T-cell (primary cell): ENCODE measurements at regions not wholly inside any gene's neighbourhood (a gene's known extent, or its start where the extent isn't known, plus 50 kb on each side); places are given as distances from the start of the nearest gene placed in this dataset.
"Not testable (repeated sequence)": the region's sequence is repeated elsewhere in the genome, so short reads cannot be mapped to it uniquely, and the experiment has no call there.

Experiments
- ATAC-seq, 4 experiments: fragments of 200-7000 bp in 3 of 4; fragments of 150-1000 bp in 1 of 4; cut with Tn5 transposase; replicated peaks in 1 of 4; 1 replicate in 3 of 4; 2 replicates in 1 of 4; pipeline ENCODE4 v1.10.0; 2021; ENCODE audit warnings: moderate library complexity in 3 of 4, mild to moderate bottlenecking in 2 of 4, moderate number of reproducible peaks in 1 of 4
- CTCF ChIA-PET, 2 donors: fragments of 300-600 bp; sonication (Branson Sonifier 250); formaldehyde crosslinking; loops; one replicate each; lab custom pipeline; 2022; ENCODE audit warnings: antibody characterized with exemption in 2 of 2; lab: Charles Lee
- POLR2A ChIA-PET, 2 donors: fragments of 300-600 bp; sonication (Branson Sonifier 250); formaldehyde crosslinking; loops; one replicate each; lab custom pipeline; 2022; ENCODE audit warnings: antibody characterized with exemption in 2 of 2; lab: Charles Lee
- DNase-seq, 35 experiments: peaks; one replicate each; pipeline versions ENCODE4 v3.0.0 to v3.0.0-alpha.2; 2013 to 2023
- H3K27ac ChIP-seq: one replicate; pipeline ENCODE4 v1.5.1; 2013; ENCODE audit warnings: low read length
- H3K27me3 ChIP-seq, 2 experiments: replicated peaks in 1 of 2; 1 replicate in 1 of 2; 2 replicates in 1 of 2; pipeline versions ENCODE4 v1.6.1 to v1.7.0; 2013; ENCODE audit warnings: low read length in 1 of 2, mixed read lengths in 1 of 2; ENCODE audit not compliant: control insufficient read depth in 2 of 2, insufficient read depth in 2 of 2; ENCODE audit errors: extremely low read depth in 1 of 2
- H3K36me3 ChIP-seq, 2 donors: 1 replicate in 1 of 2; 2 replicates in 1 of 2; pipeline versions ENCODE4 v1.6.1 to v1.7.0; 2013; ENCODE audit warnings: low read length in 1 of 2; ENCODE audit not compliant: control insufficient read depth in 2 of 2, insufficient read depth in 1 of 2; ENCODE audit errors: extremely low read depth in 1 of 2
- H3K4me1 ChIP-seq, 2 experiments: 1 replicate in 1 of 2; 2 replicates in 1 of 2; pipeline versions ENCODE4 v1.6.1 to v1.7.0; 2013; ENCODE audit warnings: low read length in 2 of 2, mixed read lengths in 1 of 2; ENCODE audit not compliant: insufficient read depth in 2 of 2, control insufficient read depth in 1 of 2; ENCODE audit errors: extremely low read depth in 1 of 2
- H3K4me3 ChIP-seq, 2 donors: 1 replicate in 1 of 2; 2 replicates in 1 of 2; pipeline versions ENCODE4 v1.5.1 to v1.7.0; 2013; ENCODE audit warnings: mild to moderate bottlenecking in 2 of 2, low read length in 1 of 2, moderate library complexity in 1 of 2; ENCODE audit not compliant: control insufficient read depth in 1 of 2; ENCODE audit errors: extremely low read depth in 1 of 2
- H3K9me3 ChIP-seq: 2 replicates; pipeline ENCODE4 v1.7.0; 2013
- H3K27ac Mint-ChIP-seq, 2 donors: one replicate each; pipeline ENCODE4 v1.8.0; 2020 to 2021; ENCODE audit warnings: mild to moderate bottlenecking in 2 of 2, mixed read lengths in 2 of 2
- H3K27me3 Mint-ChIP-seq, 2 donors: one replicate each; pipeline ENCODE4 v1.8.0; 2021 to 2022; ENCODE audit warnings: mixed read lengths in 2 of 2
- H3K36me3 Mint-ChIP-seq: one replicate; pipeline ENCODE4 v1.8.0; 2021; ENCODE audit warnings: mixed read lengths
- H3K4me1 Mint-ChIP-seq, 3 donors: one replicate each; pipeline ENCODE4 v1.8.0; 2020 to 2022; ENCODE audit warnings: mixed read lengths in 3 of 3, mild to moderate bottlenecking in 1 of 3
- H3K4me3 Mint-ChIP-seq, 3 donors: one replicate each; pipeline ENCODE4 v1.8.0; 2020 to 2022; ENCODE audit warnings: mild to moderate bottlenecking in 3 of 3, mixed read lengths in 3 of 3, moderate library complexity in 3 of 3
- H3K9me3 Mint-ChIP-seq, 3 donors: one replicate each; pipeline ENCODE4 v1.8.0; 2020 to 2022; ENCODE audit warnings: mixed read lengths in 3 of 3
- WGBS: methylation state at CpG from one replicate; pipeline ENCODE4 v1.1.5; 2013; ENCODE audit warnings: missing lambda C conversion rate; ENCODE audit not compliant: insufficient coverage; 5-methylcytosine and 5-hydroxymethylcytosine counted together

GRCh38 chr2:150060341-150060740, 427.1 kb downstream of the RND3 start:
- no peak for ATAC-seq
- H3K27me3 Mint-ChIP-seq: no peaks in the 10 kb centered on the region
- H3K9me3 Mint-ChIP-seq: peaks cover 0 to 2% (median 0%) of the 10 kb centered on the region in 3 donors
- Histone ChIP-seq H3K27me3 (no peaks in the 10 kb centered on the region), H3K9me3 (no peaks in the 10 kb centered on the region), H3K27ac (no peak overlapping the region), H3K4me1 (no peaks in the 10 kb centered on the region), H3K36me3 (no peaks in the 10 kb centered on the region), H3K4me3 (no peak overlapping the region)
- DNase-seq: no peak
- CTCF ChIA-PET: no interaction called here
- no peaks in the 10 kb centered on the region for H3K4me1 Mint-ChIP-seq
- no peak overlapping the region for H3K4me3 Mint-ChIP-seq
- 43% methylated on average over 1 of the region's 1 CpG for WGBS
- no peaks in the 10 kb centered on the region for H3K36me3 Mint-ChIP-seq
- POLR2A ChIA-PET: no interaction called here
- no peak overlapping the region for H3K27ac Mint-ChIP-seq

DNA sequence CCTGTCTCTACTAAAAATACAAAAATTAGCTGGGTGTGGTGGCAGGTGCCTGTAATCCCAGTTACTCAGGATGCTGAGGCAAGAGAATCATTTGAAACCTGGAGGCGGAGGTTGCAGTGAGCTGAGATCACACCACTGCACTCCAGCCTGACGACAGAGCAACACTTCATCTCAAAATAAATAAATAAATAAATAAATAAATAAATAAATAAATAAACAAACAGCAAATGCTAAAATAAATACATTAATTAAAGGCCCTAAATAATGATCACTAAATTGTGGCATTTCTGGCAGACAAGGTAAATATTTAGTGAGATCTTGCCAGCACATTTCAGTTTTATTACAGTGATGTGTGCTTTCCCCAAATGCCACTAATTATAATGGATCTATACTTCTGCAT, 427.8 kb downstream of the RND3 start:
- H3K4me3 Mint-ChIP-seq, ATAC-seq: not testable (repeated sequence)

DNA sequence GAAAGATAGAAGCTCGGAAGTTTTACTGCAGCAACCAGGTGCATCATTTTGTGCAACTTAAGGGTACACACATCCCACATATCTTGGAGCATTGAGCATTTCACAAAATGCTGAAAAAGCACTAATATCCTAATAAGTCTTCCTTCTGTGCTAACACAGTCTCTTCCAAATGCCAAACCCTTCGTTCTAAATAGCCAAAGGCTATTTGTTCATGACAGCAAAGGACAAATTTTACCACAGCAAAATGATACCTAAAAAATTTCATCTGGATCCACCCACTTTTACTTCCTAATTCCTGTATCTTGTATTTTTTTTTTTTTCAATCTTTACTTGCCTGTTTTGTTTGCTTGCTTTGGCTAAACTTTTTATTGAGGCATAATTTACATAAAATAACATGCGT, 435.0 kb downstream of the RND3 start:
- CTCF ChIA-PET: no interaction called here
- POLR2A ChIA-PET: no interaction called here
- H3K27ac ChIP-seq: no peak overlapping the region
- no peak overlapping the region for H3K4me3 ChIP-seq
- WGBS: no CpG with 5 or more reads among the region's 3 CpGs
- Mint-ChIP-seq H3K27ac (no peak overlapping the region), H3K4me1 (no peaks in the 10 kb centered on the region), H3K36me3 (no peaks in the 10 kb centered on the region), H3K9me3 (peaks cover 3 to 17% (median 4%) of the 10 kb centered on the region in 3 donors), H3K27me3 (no peaks in the 10 kb centered on the region), H3K4me3 (no peak overlapping the region)
- H3K27me3 ChIP-seq: no peaks in the 10 kb centered on the region
- H3K36me3 ChIP-seq: no peaks in the 10 kb centered on the region
- no peaks in the 10 kb centered on the region for H3K9me3 ChIP-seq
- no peak for DNase-seq
- ATAC-seq: no peak
- H3K4me1 ChIP-seq: no peaks in the 10 kb centered on the region

More for the DNA sequence above, 427.8 kb downstream of the RND3 start:
- CTCF ChIA-PET, H3K4me1 ChIP-seq, H3K27me3 ChIP-seq, H3K27me3 Mint-ChIP-seq, H3K9me3 ChIP-seq, H3K4me1 Mint-ChIP-seq, H3K36me3 ChIP-seq, H3K27ac ChIP-seq, H3K36me3 Mint-ChIP-seq, H3K9me3 Mint-ChIP-seq, H3K27ac Mint-ChIP-seq, H3K4me3 ChIP-seq, POLR2A ChIA-PET, DNase-seq: not testable (repeated sequence)
- no CpG with 5 or more reads among the region's 2 CpGs for WGBS

- CTCF ChIA-PET: no interaction called here
- H3K36me3 ChIP-seq: no peaks in the 10 kb centered on the region
- no peak for ATAC-seq
- no peak overlapping the region for H3K4me3 Mint-ChIP-seq
- H3K4me1 Mint-ChIP-seq: no peaks in the 10 kb centered on the region
- no peak overlapping the region for H3K27ac ChIP-seq
- no peaks in the 10 kb centered on the region for H3K27me3 Mint-ChIP-seq
- no peaks in the 10 kb centered on the region for H3K36me3 Mint-ChIP-seq
- H3K4me3 ChIP-seq: no peak overlapping the region
- peaks cover 3 to 17% (median 4%) of the 10 kb centered on the region in 3 donors for H3K9me3 Mint-ChIP-seq
- H3K4me1 ChIP-seq: no peaks in the 10 kb centered on the region
- H3K9me3 ChIP-seq: no peaks in the 10 kb centered on the region
- H3K27me3 ChIP-seq: no peaks in the 10 kb centered on the region
- POLR2A ChIA-PET: no interaction called here
- DNase-seq: no peak
- no peak overlapping the region for H3K27ac Mint-ChIP-seq
These were observed 436.5 kb downstream of the RND3 start for GRCh38 chr2:150051004-150051403.

GRCh38 chr2:150050036-150050435, 437.4 kb downstream of the RND3 start:
- H3K27me3 Mint-ChIP-seq: no peaks in the 10 kb centered on the region
- CTCF ChIA-PET: no interaction called here

GRCh38 chr2:150047620-150048222, 439.7 kb downstream of the RND3 start:
- Histone ChIP-seq H3K9me3 (no peaks in the 10 kb centered on the region), H3K4me3 (no peak overlapping the region), H3K27me3 (no peaks in the 10 kb centered on the region), H3K36me3 (no peaks in the 10 kb centered on the region), H3K27ac (no peak overlapping the region), H3K4me1 (no peaks in the 10 kb centered on the region)
- Mint-ChIP-seq H3K9me3 (peaks cover 2 to 11% (median 6%) of the 10 kb centered on the region in 3 donors), H3K27ac (no peak overlapping the region), H3K27me3 (no peaks in the 10 kb centered on the region), H3K4me1 (no peaks in the 10 kb centered on the region), H3K4me3 (no peak overlapping the region), H3K36me3 (no peaks in the 10 kb centered on the region)
- WGBS: 100% methylated on average over 1 of the region's 2 CpGs
- POLR2A ChIA-PET: no interaction called here
- CTCF ChIA-PET: no interaction called here
- ATAC-seq (no peak), DNase-seq (no peak)

More at GRCh38 chr2:150050036-150050435, 437.4 kb downstream of the RND3 start:
- Mint-ChIP-seq H3K9me3 (peaks cover 0 to 17% (median 6%) of the 10 kb centered on the region in 3 donors), H3K4me1 (no peaks in the 10 kb centered on the region), H3K27ac (no peak overlapping the region), H3K4me3 (no peak overlapping the region), H3K36me3 (no peaks in the 10 kb centered on the region)
- ATAC-seq: no peak
- H3K27me3 ChIP-seq: no peaks in the 10 kb centered on the region
- no peaks in the 10 kb centered on the region for H3K9me3 ChIP-seq
- no peak overlapping the region for H3K4me3 ChIP-seq
- DNase-seq: no peak
- 58% methylated on average over 3 of the region's 5 CpGs for WGBS
- POLR2A ChIA-PET: no interaction called here
- no peaks in the 10 kb centered on the region for H3K36me3 ChIP-seq
- H3K4me1 ChIP-seq: no peaks in the 10 kb centered on the region
- no peak overlapping the region for H3K27ac ChIP-seq

DNA sequence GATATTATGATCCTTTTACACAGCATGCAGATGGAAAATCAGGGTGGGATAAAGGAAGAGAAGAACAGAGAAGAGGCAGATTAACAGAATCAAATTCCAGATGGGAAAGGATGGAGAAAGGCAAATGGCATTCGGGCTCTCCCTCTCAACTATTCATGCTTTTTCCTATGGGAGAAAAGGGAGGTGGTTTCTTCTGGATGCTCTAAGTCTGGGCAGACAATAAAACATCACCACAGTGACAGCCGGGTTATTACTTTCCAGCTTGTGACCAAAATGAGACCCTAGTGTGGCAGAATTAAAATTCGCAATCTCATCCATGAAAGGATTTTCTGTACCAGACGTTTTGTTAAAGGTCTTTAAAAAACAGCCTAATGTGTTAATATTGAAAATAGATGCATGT, 440.7 kb downstream of the RND3 start:
- ChIA-PET CTCF (no interaction called here), POLR2A (no interaction called here)
- ATAC-seq (no peak), DNase-seq (no peak)
- H3K27me3 Mint-ChIP-seq: no peaks in the 10 kb centered on the region
- no peak overlapping the region for H3K27ac ChIP-seq
- H3K36me3 Mint-ChIP-seq: no peaks in the 10 kb centered on the region
- H3K27ac Mint-ChIP-seq: no peak overlapping the region
- WGBS: no CpG with 5 or more reads among the region's 4 CpGs
- H3K4me1 Mint-ChIP-seq: no peaks in the 10 kb centered on the region
- H3K4me3 ChIP-seq: no peak overlapping the region
- H3K4me3 Mint-ChIP-seq: no peak overlapping the region
- no peaks in the 10 kb centered on the region for H3K9me3 ChIP-seq
- no peaks in the 10 kb centered on the region for H3K36me3 ChIP-seq
- no peaks in the 10 kb centered on the region for H3K27me3 ChIP-seq
- no peaks in the 10 kb centered on the region for H3K4me1 ChIP-seq
- H3K9me3 Mint-ChIP-seq: peaks cover 6 to 8% (median 7%) of the 10 kb centered on the region in 3 donors
